Prostate gland (tissue), 2 donors: ENCODE measurements at regions not wholly inside any gene's neighbourhood (a gene's known extent, or its start where the extent isn't known, plus 50 kb on each side); places are given as distances from the start of the nearest gene placed in this dataset.

Experiments used
- CTCF ChIP-seq, 4 experiments: fragments of 200-600 bp in 2 of 4; fragments of 450-650 bp in 2 of 4; sonication (generic) in 2 of 4; IDR thresholded peaks; 1 replicate in 3 of 4; 2 replicates in 1 of 4; pipeline ENCODE4 v1.5.1; 2016 to 2019; ENCODE audit warnings: antibody characterized with exemption in 4 of 4, mild to moderate bottlenecking in 2 of 4, moderate library complexity in 2 of 4
- POLR2A ChIP-seq: fragments of 450-650 bp; IDR thresholded peaks from one replicate; pipeline ENCODE4 v1.6.1; 2016; ENCODE audit warnings: antibody characterized with exemption, mild to moderate bottlenecking
- POLR2AphosphoS5 ChIP-seq: sonication (generic); formaldehyde crosslinking; IDR thresholded peaks from one replicate; pipeline ENCODE4 v1.6.1; 2017; ENCODE audit warnings: antibody characterized with exemption

GRCh38 chr17:77753246-77753645 lies 205.3 kb upstream of the TNRC6C start:
- TF ChIP-seq POLR2AphosphoS5 = no peak
- TF ChIP-seq CTCF (IDR thresholded peaks at IDR 0.05) = no peak
- no peak for TF ChIP-seq POLR2A
